IMR-90 (cell line): ENCODE measurements at regions not wholly inside any gene's neighbourhood (a gene's known extent, or its start where the extent isn't known, plus 50 kb on each side); places are given as distances from the start of the nearest gene placed in this dataset.

Source experiments
- ATAC-seq: fragments of 200-7000 bp; cut with Tn5 transposase; 2 replicates; pipeline ENCODE4 v1.9.1; 2020; ENCODE audit warnings: low read depth, mild to moderate bottlenecking, moderate library complexity
- BruUV-seq: library from RNA; stranded (reverse); fragments of 400-500 nt; replicated peaks from 2 replicates; lab custom pipeline; 2021; lab: Mats Ljungman, UMichigan
- CTCF ChIA-PET: fragments of 300-600 bp; formaldehyde crosslinking; extraction: SDS; loops from one replicate; lab custom pipeline; 2021; ENCODE audit warnings: antibody characterized with exemption; lab: Yijun Ruan, JAX
- POLR2A ChIA-PET: fragments of 300-600 bp; sonication (Branson Sonifier 250); formaldehyde crosslinking; loops from one replicate; lab custom pipeline; 2022; ENCODE audit warnings: antibody characterized with exemption; ENCODE audit not compliant: unreplicated experiment; lab: Charles Lee
- DNase-seq: peaks from one replicate; pipeline ENCODE4 v3.0.0; 2013
- H2AFZ ChIP-seq: replicated peaks from 2 replicates; pipeline ENCODE3; 2013; ENCODE audit warnings: low read length, mild to moderate bottlenecking; ENCODE audit not compliant: poor library complexity
- H2AK5ac ChIP-seq: 2 replicates; pipeline ENCODE4 v1.6.1; 2013; ENCODE audit warnings: low read depth, low read length, inconsistent platforms
- H2AK9ac ChIP-seq: replicated peaks from 2 replicates; pipeline ENCODE3; 2013; ENCODE audit warnings: mild to moderate bottlenecking, low read depth, low read length, moderate library complexity; ENCODE audit not compliant: poor library complexity
- H2BK120ac ChIP-seq: 2 replicates; pipeline ENCODE4 v1.6.1; 2013; ENCODE audit warnings: low read depth, low read length, inconsistent platforms
- H2BK15ac ChIP-seq: 3 replicates; pipeline ENCODE4 v1.6.1; 2013; ENCODE audit warnings: low read depth, low read length, inconsistent platforms
- H2BK20ac ChIP-seq: 2 replicates; pipeline ENCODE4 v1.6.1; 2013; ENCODE audit warnings: low read depth, mild to moderate bottlenecking, inconsistent platforms, low read length, moderate library complexity
- H2BK5ac ChIP-seq: 2 replicates; pipeline ENCODE4 v1.6.1; 2013; ENCODE audit warnings: mild to moderate bottlenecking, low read depth, low read length, inconsistent platforms; ENCODE audit not compliant: poor library complexity, severe bottlenecking
- H3K14ac ChIP-seq: replicated peaks from 2 replicates; pipeline ENCODE4 v1.6.1; 2013; ENCODE audit warnings: low read depth, low read length, inconsistent platforms
- H3K18ac ChIP-seq: 2 replicates; pipeline ENCODE4 v1.6.1; 2013; ENCODE audit warnings: low read depth, low read length, control low read depth
- H3K23ac ChIP-seq: 2 replicates; pipeline ENCODE4 v1.6.1; 2013; ENCODE audit warnings: low read depth, low read length, inconsistent platforms
- H3K27ac ChIP-seq: 2 replicates; pipeline ENCODE4 v1.5.1; 2013; ENCODE audit warnings: mild to moderate bottlenecking, control low read depth, low read length; ENCODE audit not compliant: insufficient read depth
- H3K27me3 ChIP-seq: 2 replicates; pipeline ENCODE4 v1.6.1; 2013; ENCODE audit warnings: low read length; ENCODE audit not compliant: control insufficient read depth, insufficient read depth
- H3K36me3 ChIP-seq: 2 replicates; pipeline ENCODE4 v1.6.1; 2013; ENCODE audit warnings: low read length, mixed read lengths; ENCODE audit not compliant: control insufficient read depth, insufficient read depth
- H3K4ac ChIP-seq: 2 replicates; pipeline ENCODE4 v1.6.1; 2013; ENCODE audit warnings: low read depth, low read length, inconsistent platforms
- H3K4me1 ChIP-seq: 2 replicates; pipeline ENCODE4 v1.6.1; 2013; ENCODE audit warnings: low read length, mixed read lengths; ENCODE audit not compliant: control insufficient read depth, insufficient read depth
- H3K4me2 ChIP-seq: 2 replicates; pipeline ENCODE4 v1.6.1; 2013; ENCODE audit warnings: low read depth, mild to moderate bottlenecking, control low read depth, low read length, moderate library complexity
- H3K4me3 ChIP-seq: 2 replicates; pipeline ENCODE4 v1.5.1; 2013; ENCODE audit warnings: low read depth, mild to moderate bottlenecking, control low read depth, low read length, moderate library complexity; ENCODE audit not compliant: insufficient read depth
- H3K56ac ChIP-seq: 2 replicates; pipeline ENCODE4 v1.6.1; 2013; ENCODE audit warnings: low read length, inconsistent platforms; ENCODE audit not compliant: insufficient read depth; ENCODE audit errors: extremely low read depth
- H3K79me1 ChIP-seq, 2 experiments: 2 replicates each; pipeline ENCODE4 v1.6.1; 2013; ENCODE audit warnings: low read length in 2 of 2, inconsistent platforms in 1 of 2, low read depth in 1 of 2
- H3K9ac ChIP-seq: 2 replicates; pipeline ENCODE4 v1.6.1; 2013; ENCODE audit warnings: low read depth, low read length, control low read depth
- H3K9me1 ChIP-seq: 2 replicates; pipeline ENCODE4 v1.6.1; 2013; ENCODE audit warnings: low read length, inconsistent platforms; ENCODE audit not compliant: insufficient read depth
- H3K9me3 ChIP-seq: 2 replicates; pipeline ENCODE4 v1.6.1; 2013; ENCODE audit warnings: low read length; ENCODE audit not compliant: control insufficient read depth, insufficient read depth
- H4K20me1 ChIP-seq: 2 replicates; pipeline ENCODE4 v1.6.1; 2013; ENCODE audit warnings: low read length, inconsistent platforms; ENCODE audit not compliant: insufficient read depth
- H4K5ac ChIP-seq: 2 replicates; pipeline ENCODE4 v1.6.1; 2013; ENCODE audit warnings: mild to moderate bottlenecking, low read depth, low read length, control low read depth
- H4K8ac ChIP-seq, 2 experiments: 2 replicates each; pipeline ENCODE4 v1.6.1; 2013; ENCODE audit warnings: low read depth in 2 of 2, low read length in 2 of 2, control low read depth in 1 of 2, inconsistent platforms in 1 of 2
- H4K91ac ChIP-seq: 2 replicates; pipeline ENCODE4 v1.6.1; 2013; ENCODE audit warnings: low read depth, low read length, inconsistent platforms; ENCODE audit not compliant: insufficient read depth
- CTCF ChIP-seq: conservative IDR thresholded peaks from 2 replicates; pipeline ENCODE4 v1.5.1; 2012; ENCODE audit warnings: mild to moderate bottlenecking, low read depth, low read length, improper control_type of control experiment
- FOS ChIP-seq: fragments of 150-350 bp; IDR thresholded peaks from 2 replicates; pipeline ENCODE4 v1.6.1; 2016; ENCODE audit warnings: low read depth, low read length
- SMC3 ChIP-seq: fragments of 150-350 bp; IDR thresholded peaks from 2 replicates; pipeline ENCODE4 v1.6.1; 2016; ENCODE audit warnings: low read depth, mild to moderate bottlenecking, antibody characterized with exemption, low read length, moderate library complexity
- WGBS, 2 experiments: methylation state at CpG; one replicate each; pipeline versions ENCODE4 v1.1.5 to v1.1.7; 2013; ENCODE audit warnings: missing lambda C conversion rate in 2 of 2; ENCODE audit not compliant: insufficient read length in 1 of 2; ENCODE audit errors: extremely low coverage in 2 of 2; 5-methylcytosine and 5-hydroxymethylcytosine counted together
- dilution Hi-C: fragments of 300-500 bp; cut with HindIII; formaldehyde crosslinking; loops from one replicate; pipeline ENCODE4 v1.14.3; 2018; ENCODE audit warnings: low sequenced_read_pairs; ENCODE audit not compliant: unreplicated experiment
- in situ Hi-C: fragments of 300-500 bp; cut with MboI; formaldehyde crosslinking; loops from 3 replicates; pipeline ENCODE4 v1.14.3; 2019; ENCODE audit warnings: low sequenced_read_pairs, inconsistent platforms, mixed read lengths
- intact Hi-C: fragments of 100-400 bp; cut with micrococcal nuclease; formaldehyde crosslinking; loops from 2 replicates; pipeline ENCODE4 v1.10.0; 2022
- TF ChIP-seq, protein P1 (sequence below): fragments of 150-350 bp; IDR thresholded peaks from 2 replicates; pipeline ENCODE4 v1.6.1; 2016; ENCODE audit warnings: low read depth, mild to moderate bottlenecking, low read length, moderate library complexity, borderline replicate concordance

DNA sequence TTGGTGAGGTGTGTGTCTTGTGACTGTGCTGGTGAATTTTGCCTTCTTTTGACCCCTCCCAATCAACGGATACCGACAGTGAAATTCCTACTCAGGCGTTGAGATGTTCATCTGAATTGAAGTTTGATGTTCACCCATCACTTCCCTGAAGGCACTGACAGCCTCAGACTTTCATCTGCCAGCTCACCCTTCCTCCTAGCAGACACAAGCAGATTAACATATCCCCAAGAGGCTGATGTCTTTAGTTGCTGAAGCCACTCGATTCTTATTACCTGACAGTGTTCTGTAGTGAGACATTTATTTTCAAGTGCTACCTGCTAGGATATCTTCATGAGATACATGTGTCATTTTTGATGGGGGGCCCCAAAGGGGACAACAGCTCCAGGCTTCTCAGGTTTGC lies 1330.1 kb upstream of the PIK3C3 start:
- H3K27ac ChIP-seq: no peak overlapping the region
- intact Hi-C loops (no loop called here), dilution Hi-C loops (no loop called here), in situ Hi-C loops (no loop called here)
- no peak overlapping the region for H4K91ac ChIP-seq
- no peak overlapping the region for H4K5ac ChIP-seq
- H3K4me2 ChIP-seq: no peak overlapping the region
- ATAC-seq (no peak), DNase-seq (no peak)
- no peaks in the 10 kb centered on the region for H3K9me1 ChIP-seq
- no peaks in the 10 kb centered on the region for H3K79me1 ChIP-seq
- no peak overlapping the region for H3K56ac ChIP-seq
- H3K14ac ChIP-seq: no peak overlapping the region
- H3K4me3 ChIP-seq: no peak overlapping the region
- no peak overlapping the region for H2BK15ac ChIP-seq
- H2AFZ ChIP-seq: no peak overlapping the region
- ChIA-PET CTCF (no interaction called here), POLR2A (no interaction called here)
- no peaks in the 10 kb centered on the region for H3K36me3 ChIP-seq
- H2AK5ac ChIP-seq: no peak overlapping the region
- H2BK5ac ChIP-seq: no peak overlapping the region
- no peak overlapping the region for H2BK20ac ChIP-seq
- no peak overlapping the region for H4K8ac ChIP-seq
- H2AK9ac ChIP-seq: no peak overlapping the region
- no peak overlapping the region for H2BK120ac ChIP-seq
- BruUV-seq: no TSS peak
- no peak overlapping the region for H3K9ac ChIP-seq
- no peak for TF ChIP-seq CTCF
- no peak for TF ChIP-seq SMC3
- TF ChIP-seq, protein P1, sequence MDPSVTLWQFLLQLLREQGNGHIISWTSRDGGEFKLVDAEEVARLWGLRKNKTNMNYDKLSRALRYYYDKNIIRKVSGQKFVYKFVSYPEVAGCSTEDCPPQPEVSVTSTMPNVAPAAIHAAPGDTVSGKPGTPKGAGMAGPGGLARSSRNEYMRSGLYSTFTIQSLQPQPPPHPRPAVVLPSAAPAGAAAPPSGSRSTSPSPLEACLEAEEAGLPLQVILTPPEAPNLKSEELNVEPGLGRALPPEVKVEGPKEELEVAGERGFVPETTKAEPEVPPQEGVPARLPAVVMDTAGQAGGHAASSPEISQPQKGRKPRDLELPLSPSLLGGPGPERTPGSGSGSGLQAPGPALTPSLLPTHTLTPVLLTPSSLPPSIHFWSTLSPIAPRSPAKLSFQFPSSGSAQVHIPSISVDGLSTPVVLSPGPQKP: no peak
- TF ChIP-seq FOS: no peak
- no peak overlapping the region for H3K23ac ChIP-seq
- H3K9me3 ChIP-seq: no peaks in the 10 kb centered on the region
- no peak overlapping the region for H3K4ac ChIP-seq
- no peak overlapping the region for H3K18ac ChIP-seq
- no peaks in the 10 kb centered on the region; the same call in 1 of the 2 replicates for H3K27me3 ChIP-seq
- WGBS, 2 experiments: no CpG with 5 or more reads among the region's 4 CpGs
- no peaks in the 10 kb centered on the region for H4K20me1 ChIP-seq
- no peaks in the 10 kb centered on the region for H3K4me1 ChIP-seq
